OCI-LY7 (cell line): ENCODE measurements at regions not wholly inside any gene's neighbourhood (a gene's known extent, or its start where the extent isn't known, plus 50 kb on each side); places are given as distances from the start of the nearest gene placed in this dataset.

Experiments used
- BruUV-seq: library from RNA; stranded (reverse); fragments of 400-500 nt; replicated peaks from 2 replicates; lab custom pipeline; 2021; lab: Mats Ljungman, UMichigan
- CTCF ChIA-PET: fragments of 300-600 bp; sonication (Branson Sonifier 250); formaldehyde crosslinking; loops from one replicate; lab custom pipeline; 2022; ENCODE audit warnings: antibody characterized with exemption; ENCODE audit not compliant: unreplicated experiment; lab: Charles Lee
- POLR2A ChIA-PET: fragments of 300-600 bp; sonication (Branson Sonifier 250); formaldehyde crosslinking; loops from one replicate; lab custom pipeline; 2022; ENCODE audit warnings: antibody characterized with exemption; lab: Charles Lee
- DNase-seq: peaks from one replicate; pipeline ENCODE4 v3.0.0-alpha.2; 2015; ENCODE audit warnings: low spot score
- H2AFZ ChIP-seq: fragments of 200-600 bp; sonication (generic), shearing (Covaris generic); 2 replicates; pipeline ENCODE4 v1.6.1; 2014; ENCODE audit warnings: mild to moderate bottlenecking, antibody characterized with exemption, low read length, moderate library complexity
- H3K27ac ChIP-seq: fragments of 200-600 bp; sonication (generic); 2 replicates; pipeline ENCODE4 v1.5.1; 2014; ENCODE audit warnings: mixed run types, low read depth, mild to moderate bottlenecking, moderate library complexity, low read length, inconsistent platforms; ENCODE audit not compliant: poor library complexity, severe bottlenecking
- H3K36me3 ChIP-seq: fragments of 200-600 bp; sonication (generic); 2 replicates; pipeline ENCODE4 v1.6.1; 2014; ENCODE audit warnings: mild to moderate bottlenecking, antibody characterized with exemption, low read length, moderate library complexity, mixed read lengths; ENCODE audit not compliant: insufficient read depth
- H3K4me1 ChIP-seq: fragments of 200-600 bp; sonication (generic); 2 replicates; pipeline ENCODE4 v1.5.1; 2014; ENCODE audit warnings: mild to moderate bottlenecking, low read length; ENCODE audit not compliant: insufficient read depth, poor library complexity, severe bottlenecking
- H3K4me2 ChIP-seq: fragments of 200-600 bp; sonication (generic); 2 replicates; pipeline ENCODE4 v1.6.1; 2014; ENCODE audit warnings: mild to moderate bottlenecking, low read length
- H3K4me3 ChIP-seq: fragments of 200-600 bp; sonication (generic); 2 replicates; pipeline ENCODE4 v1.5.1; 2014; ENCODE audit warnings: mild to moderate bottlenecking, low read depth, low read length; ENCODE audit not compliant: poor library complexity, severe bottlenecking
- H3K79me2 ChIP-seq: fragments of 200-600 bp; sonication (generic); 2 replicates; pipeline ENCODE4 v1.6.1; 2016; ENCODE audit warnings: low read depth, mild to moderate bottlenecking, low read length, moderate library complexity, mixed read lengths; ENCODE audit not compliant: insufficient read depth
- H3K9me2 ChIP-seq: fragments of 200-600 bp; sonication (generic); 2 replicates; pipeline ENCODE4 v1.6.1; 2016; ENCODE audit warnings: mild to moderate bottlenecking, low read length, mixed read lengths; ENCODE audit not compliant: insufficient read depth
- H3K9me3 ChIP-seq: fragments of 200-600 bp; sonication (generic); 2 replicates; pipeline ENCODE4 v1.6.1; 2014; ENCODE audit warnings: mild to moderate bottlenecking, mixed run types, low read length, mixed read lengths
- H4K20me1 ChIP-seq: fragments of 200-600 bp; sonication (generic); 2 replicates; pipeline ENCODE4 v1.6.1; 2014; ENCODE audit warnings: mild to moderate bottlenecking, antibody characterized with exemption, low read length, moderate library complexity, mixed read lengths; ENCODE audit not compliant: insufficient read depth
- CTCF ChIP-seq: fragments of 200-600 bp; sonication (generic); conservative IDR thresholded peaks from 2 replicates; pipeline ENCODE4 v1.5.1; 2014; ENCODE audit warnings: mild to moderate bottlenecking, antibody characterized with exemption, low read length, moderate library complexity, mixed read lengths
- EZH2phosphoT487 ChIP-seq: fragments of 200-600 bp; sonication (generic); IDR thresholded peaks from 2 replicates; pipeline ENCODE4 v1.6.1; 2018; ENCODE audit warnings: low read depth, borderline replicate concordance, mild to moderate bottlenecking, mixed run types, antibody characterized with exemption, low read length, moderate library complexity, mixed read lengths
- intact Hi-C: fragments of 100-400 bp; cut with micrococcal nuclease; formaldehyde crosslinking; loops from one replicate; pipeline ENCODE4 v1.10.0; 2022; ENCODE audit not compliant: unreplicated experiment

- Histone ChIP-seq H4K20me1 (no peaks in the 10 kb centered on the region), H3K9me2 (no peaks in the 10 kb centered on the region), H3K9me3 (no peaks in the 10 kb centered on the region), H3K4me3 (no peak overlapping the region), H3K4me1 (no peaks in the 10 kb centered on the region), H2AFZ (no peak overlapping the region), H3K27ac (no peak overlapping the region), H3K79me2 (no peaks in the 10 kb centered on the region), H3K36me3 (no peaks in the 10 kb centered on the region), H3K4me2 (no peak overlapping the region)
- no TSS peak for BruUV-seq
- no peak for DNase-seq
- intact Hi-C loops: no loop called here
- TF ChIP-seq CTCF (no peak), EZH2phosphoT487 (no peak)
- ChIA-PET POLR2A (no interaction called here), CTCF (no interaction called here)
These were observed 175.8 kb downstream of the PHETA1 start for GRCh38 chr12:111193067-111193466.

DNA sequence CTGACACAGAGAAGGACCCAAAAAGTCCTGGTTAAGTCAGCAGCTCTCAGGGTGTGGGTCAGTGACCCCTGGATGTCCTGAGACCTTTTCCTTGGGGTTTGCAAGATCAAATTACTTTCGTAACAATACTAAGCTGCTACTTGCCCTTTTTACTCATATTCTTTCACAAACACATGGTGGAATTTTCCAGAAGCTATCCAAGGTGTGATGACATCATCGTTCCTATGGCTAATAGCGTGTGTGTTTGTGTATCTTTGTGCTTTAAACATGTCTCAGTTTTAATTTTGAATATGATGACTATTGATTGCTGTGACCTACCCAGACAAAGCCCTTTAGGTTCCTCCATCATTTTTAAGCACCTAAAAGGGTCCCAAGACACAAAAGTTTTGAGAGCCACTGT lies 176.2 kb downstream of the PHETA1 start:
- no peaks in the 10 kb centered on the region for H3K9me2 ChIP-seq
- POLR2A ChIA-PET: no interaction called here
- H3K79me2 ChIP-seq: no peaks in the 10 kb centered on the region
- no peaks in the 10 kb centered on the region for H3K9me3 ChIP-seq
- no peaks in the 10 kb centered on the region for H3K4me1 ChIP-seq
- H4K20me1 ChIP-seq: no peaks in the 10 kb centered on the region
- H3K27ac ChIP-seq: no peak overlapping the region
- no peak overlapping the region for H3K4me3 ChIP-seq
- H2AFZ ChIP-seq: no peak overlapping the region
- intact Hi-C loops: no loop called here
- BruUV-seq: no TSS peak
- CTCF ChIA-PET: no interaction called here
- no peak for DNase-seq
- H3K4me2 ChIP-seq: no peak overlapping the region
- no peak for TF ChIP-seq EZH2phosphoT487
- TF ChIP-seq CTCF: no peak
- H3K36me3 ChIP-seq: no peaks in the 10 kb centered on the region

GRCh38 chr12:111190741-111191526 lies 178.0 kb downstream of the PHETA1 start:
- no peaks in the 10 kb centered on the region for H3K9me3 ChIP-seq
- DNase-seq: no peak
- H3K9me2 ChIP-seq: no peaks in the 10 kb centered on the region
- H3K79me2 ChIP-seq: no peaks in the 10 kb centered on the region
- no peak overlapping the region for H3K4me3 ChIP-seq
- intact Hi-C loops: no loop called here
- H3K27ac ChIP-seq: no peak overlapping the region
- no peak overlapping the region for H2AFZ ChIP-seq
- TF ChIP-seq EZH2phosphoT487: no peak
- no peak for TF ChIP-seq CTCF
- no peak overlapping the region for H3K4me2 ChIP-seq
- CTCF ChIA-PET: no interaction called here
- no peaks in the 10 kb centered on the region for H4K20me1 ChIP-seq
- POLR2A ChIA-PET: no interaction called here
- H3K36me3 ChIP-seq: no peaks in the 10 kb centered on the region
- no TSS peak for BruUV-seq
- H3K4me1 ChIP-seq: no peaks in the 10 kb centered on the region
